GM23338 (cell line): ENCODE measurements at regions not wholly inside any gene's neighbourhood (a gene's known extent, or its start where the extent isn't known, plus 50 kb on each side); places are given as distances from the start of the nearest gene placed in this dataset.

ENCODE experiments used
- ATAC-seq: fragments of 200-7000 bp; cut with Tn5 transposase; 3 replicates; pipeline ENCODE4 v1.9.1; 2020
- DNase-seq: peaks from one replicate; pipeline ENCODE4 v3.0.0-alpha.2; 2015; ENCODE audit warnings: low spot score
- H2AFZ ChIP-seq: fragments of 200-600 bp; sonication (generic); 2 replicates; pipeline ENCODE4 v1.8.0; 2016; ENCODE audit warnings: antibody characterized with exemption, mild to moderate bottlenecking, moderate library complexity
- H3F3A ChIP-seq: fragments of 200-600 bp; sonication (generic); replicated peaks from 2 replicates; pipeline ENCODE4 v1.8.0; 2017; ENCODE audit warnings: antibody characterized with exemption, mixed run types, low read depth
- H3K27ac ChIP-seq: fragments of 200-600 bp; sonication (generic); 2 replicates; pipeline ENCODE4 v1.6.1; 2016; ENCODE audit warnings: low read depth
- H3K27me3 ChIP-seq: fragments of 200-600 bp; sonication (generic); 2 replicates; pipeline ENCODE4 v1.8.0; 2016; ENCODE audit warnings: mild to moderate bottlenecking, mixed run types, moderate library complexity; ENCODE audit not compliant: insufficient read depth
- H3K36me3 ChIP-seq: fragments of 200-600 bp; sonication (generic); 2 replicates; pipeline ENCODE4 v1.8.0; 2016; ENCODE audit warnings: mild to moderate bottlenecking; ENCODE audit not compliant: insufficient read depth
- H3K4me1 ChIP-seq: fragments of 200-600 bp; sonication (generic); 2 replicates; pipeline ENCODE4 v1.8.0; 2016; ENCODE audit warnings: mild to moderate bottlenecking, moderate library complexity; ENCODE audit not compliant: insufficient read depth
- H3K4me2 ChIP-seq: fragments of 200-600 bp; sonication (generic); 2 replicates; pipeline ENCODE4 v1.7.1; 2017; ENCODE audit warnings: mixed run types
- H3K4me3 ChIP-seq: fragments of 200-600 bp; sonication (generic); 2 replicates; pipeline ENCODE4 v1.6.1; 2016; ENCODE audit warnings: mixed run types
- H3K79me2 ChIP-seq: fragments of 200-600 bp; sonication (generic); replicated peaks from 2 replicates; pipeline ENCODE4 v1.8.0; 2017; ENCODE audit warnings: mild to moderate bottlenecking; ENCODE audit not compliant: insufficient read depth
- H3K9me2 ChIP-seq: fragments of 200-600 bp; sonication (generic); 2 replicates; pipeline ENCODE4 v1.8.0; 2017; ENCODE audit not compliant: insufficient read depth
- H4K20me1 ChIP-seq: fragments of 200-600 bp; sonication (generic); replicated peaks from 2 replicates; pipeline ENCODE4 v1.8.0; 2017; ENCODE audit warnings: mild to moderate bottlenecking; ENCODE audit not compliant: insufficient read depth
- H3K27ac Mint-ChIP-seq: 2 replicates; pipeline ENCODE4 v1.8.0; 2020; ENCODE audit warnings: inconsistent platforms, mild to moderate bottlenecking, moderate library complexity, mixed read lengths
- H3K27me3 Mint-ChIP-seq: 3 replicates; pipeline ENCODE4 v1.8.0; 2022; ENCODE audit warnings: low read depth, mild to moderate bottlenecking, moderate library complexity, mixed read lengths, inconsistent platforms; ENCODE audit not compliant: insufficient read depth, poor library complexity
- H3K36me3 Mint-ChIP-seq: 3 replicates; pipeline ENCODE4 v1.8.0; 2021; ENCODE audit warnings: low read depth, mild to moderate bottlenecking, inconsistent platforms, moderate library complexity, mixed read lengths
- H3K4me1 Mint-ChIP-seq: 3 replicates; pipeline ENCODE4 v1.8.0; 2020; ENCODE audit warnings: mild to moderate bottlenecking, inconsistent platforms, mixed read lengths
- H3K4me3 Mint-ChIP-seq: 3 replicates; pipeline ENCODE4 v1.8.0; 2021; ENCODE audit warnings: moderate library complexity, mild to moderate bottlenecking, inconsistent platforms, mixed read lengths
- H3K9me3 Mint-ChIP-seq: 3 replicates; pipeline ENCODE4 v1.8.0; 2020; ENCODE audit warnings: moderate library complexity, mild to moderate bottlenecking, inconsistent platforms, mixed read lengths
- CREB1 ChIP-seq: fragments of 250-450 bp; sonication (Bioruptor Pico); IDR thresholded peaks from 2 replicates; pipeline ENCODE4 v1.5.0; 2020; ENCODE audit warnings: low read depth, mild to moderate bottlenecking, moderate library complexity
- CTCF ChIP-seq, 2 experiments: fragments of 200-600 bp in 1 of 2; sonication (generic) in 1 of 2; conservative IDR thresholded peaks; 2 replicates each; pipeline versions ENCODE4 v1.5.1 to v1.6.1; 2016 to 2017; ENCODE audit warnings: antibody characterized with exemption in 2 of 2, low read depth in 2 of 2, mild to moderate bottlenecking in 2 of 2, moderate library complexity in 1 of 2
- ETS1 ChIP-seq: IDR thresholded peaks from 2 replicates; pipeline ENCODE4 v1.6.1; 2016; ENCODE audit warnings: antibody characterized with exemption
- EZH2phosphoT487 ChIP-seq: fragments of 200-600 bp; sonication (generic); IDR thresholded peaks from one replicate; pipeline ENCODE4 v1.8.1; 2018; ENCODE audit warnings: antibody characterized with exemption; ENCODE audit not compliant: unreplicated experiment
- JUNB ChIP-seq: IDR thresholded peaks from one replicate; pipeline ENCODE4 v1.6.1; 2016; ENCODE audit warnings: antibody characterized with exemption; ENCODE audit not compliant: unreplicated experiment
- POLR2AphosphoS5 ChIP-seq: IDR thresholded peaks from 2 replicates; pipeline ENCODE4 v1.6.1; 2016; ENCODE audit warnings: antibody characterized with exemption, low read depth
- REST ChIP-seq: IDR thresholded peaks from one replicate; pipeline ENCODE4 v1.6.1; 2018; ENCODE audit warnings: antibody characterized with exemption; ENCODE audit not compliant: unreplicated experiment
- STAT1 ChIP-seq: IDR thresholded peaks from one replicate; pipeline ENCODE4 v1.6.1; 2016; ENCODE audit warnings: antibody characterized with exemption; ENCODE audit not compliant: unreplicated experiment
- ZNF114 ChIP-seq: fragments of 250-450 bp; sonication (Bioruptor Pico); IDR thresholded peaks from 2 replicates; pipeline ENCODE4 v1.5.0; 2020; ENCODE audit warnings: mild to moderate bottlenecking, moderate library complexity
- ZNF331 ChIP-seq: fragments of 250-450 bp; sonication (Bioruptor Pico); IDR thresholded peaks from 2 replicates; pipeline ENCODE4 v1.5.0; 2020; ENCODE audit warnings: low read depth, mild to moderate bottlenecking, moderate library complexity
- ZNF462 ChIP-seq: fragments of 250-450 bp; sonication (Bioruptor Pico); IDR thresholded peaks from 2 replicates; pipeline ENCODE4 v1.5.0; 2020; ENCODE audit warnings: mild to moderate bottlenecking, moderate library complexity

DNA sequence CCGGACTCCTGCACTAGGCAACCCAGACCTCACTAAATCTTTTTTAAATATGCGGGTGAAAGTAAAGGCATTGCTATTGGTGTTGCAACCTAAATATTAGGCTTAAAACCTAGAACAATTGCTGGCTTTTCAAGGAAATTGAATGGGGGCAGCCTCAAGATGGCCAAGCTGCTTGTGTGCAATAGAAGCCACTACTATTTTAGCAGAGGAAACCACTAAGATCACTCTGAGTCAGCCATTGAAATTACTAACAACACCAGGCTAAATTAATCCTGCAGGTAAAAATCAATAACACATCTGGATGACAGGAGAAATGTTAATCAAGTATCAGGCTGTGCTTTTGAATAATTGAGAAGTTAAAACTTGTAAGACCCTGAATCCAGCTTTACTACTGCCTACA is 348.0 kb downstream of the RPS4Y2 start (continued):
- TF ChIP-seq ZNF462 (CRISPR knock-in tag) (no peak), CTCF (conservative IDR thresholded peaks at IDR 0.05; ENCODE audit: low read depth in 2 of 2) (no peak), ZNF331 (no peak), ETS1 (no peak), ZNF114 (no peak)

DNA sequence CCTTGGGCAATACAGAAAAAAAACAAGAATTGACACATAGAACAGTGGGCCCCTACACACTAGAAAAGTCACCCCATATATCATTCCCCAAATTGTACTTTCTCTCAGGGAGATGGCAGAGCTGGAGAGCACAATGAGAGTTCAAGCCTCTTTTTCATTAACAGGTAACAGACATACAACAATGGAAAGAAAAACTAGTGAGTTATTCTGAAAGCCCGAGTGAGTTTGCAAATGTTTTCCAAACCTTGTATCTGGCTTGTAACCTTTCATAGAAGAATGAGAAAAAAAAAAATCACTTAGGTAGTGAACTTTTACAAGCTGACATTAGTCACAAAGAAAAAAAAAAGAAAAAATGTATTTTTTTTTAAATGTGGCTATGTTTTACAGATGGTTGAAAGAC is 349.6 kb downstream of the RPS4Y2 start:
- no peak overlapping the region for H2AFZ ChIP-seq
- no peaks in the 10 kb centered on the region; the same call in 2 of the 3 replicates for H3K36me3 Mint-ChIP-seq
- no peak overlapping the region for H3K4me2 ChIP-seq
- no peaks in the 10 kb centered on the region for H3K36me3 ChIP-seq
- H3K4me1 Mint-ChIP-seq, result no peaks in the 10 kb centered on the region
- H3K4me1 ChIP-seq, result no peaks in the 10 kb centered on the region
- ATAC-seq (no peak), DNase-seq (no peak)
- H3K27me3 ChIP-seq, result no peaks in the 10 kb centered on the region
- H3K27ac Mint-ChIP-seq, result no peak overlapping the region
- H3K4me3 Mint-ChIP-seq, result no peak overlapping the region
- H3K27me3 Mint-ChIP-seq, result no peaks in the 10 kb centered on the region
- peaks cover 75% of the 10 kb centered on the region for H3K9me3 Mint-ChIP-seq
- no peak for TF ChIP-seq ZNF114
- no peak for TF ChIP-seq STAT1
- TF ChIP-seq CREB1, result no peak
- TF ChIP-seq EZH2phosphoT487, result no peak
- no peak for TF ChIP-seq REST
- TF ChIP-seq JUNB, result no peak
- TF ChIP-seq POLR2AphosphoS5, result no peak
- TF ChIP-seq CTCF (conservative IDR thresholded peaks at IDR 0.05; ENCODE audit: low read depth in 2 of 2), result no peak
- H3K79me2 ChIP-seq, result no peaks in the 10 kb centered on the region
- no peaks in the 10 kb centered on the region for H3K9me2 ChIP-seq
- no peak overlapping the region for H3K4me3 ChIP-seq
- H4K20me1 ChIP-seq, result no peaks in the 10 kb centered on the region
- no peaks in the 10 kb centered on the region for H3F3A ChIP-seq
- H3K27ac ChIP-seq, result no peak overlapping the region
